ENCODE measurements at regions not wholly inside any gene's neighbourhood (a gene's known extent, or its start where the extent isn't known, plus 50 kb on each side); places are given as distances from the start of the nearest gene placed in this dataset.
A peak's percentile ranks its signal among the peaks of the same experiment; 100 is the strongest.
"Not testable (repeated sequence)": the region's sequence is repeated elsewhere in the genome, so short reads cannot be mapped to it uniquely, and the experiment has no call there.

DNA sequence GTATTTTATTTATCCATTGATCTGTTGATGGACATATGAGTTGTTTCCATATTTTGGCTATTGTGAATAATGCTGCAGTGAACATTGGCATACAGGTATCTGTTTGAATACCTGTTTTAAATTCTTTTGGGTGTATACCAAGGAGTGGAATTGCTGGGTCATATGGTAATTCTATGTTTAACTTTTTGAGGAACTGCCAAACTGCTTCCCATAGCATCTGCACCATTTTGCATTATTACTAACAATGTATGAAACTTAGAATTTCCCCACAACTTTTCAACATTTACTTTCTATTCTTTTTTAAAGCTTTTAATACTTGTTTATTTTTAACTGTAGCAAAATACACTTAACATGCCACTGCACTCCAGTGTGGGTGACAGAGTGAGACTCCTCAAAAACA is 57.0 kb upstream of the MSN start:
- no peak for DNase-seq (ENCODE audit: low read depth)

DNA sequence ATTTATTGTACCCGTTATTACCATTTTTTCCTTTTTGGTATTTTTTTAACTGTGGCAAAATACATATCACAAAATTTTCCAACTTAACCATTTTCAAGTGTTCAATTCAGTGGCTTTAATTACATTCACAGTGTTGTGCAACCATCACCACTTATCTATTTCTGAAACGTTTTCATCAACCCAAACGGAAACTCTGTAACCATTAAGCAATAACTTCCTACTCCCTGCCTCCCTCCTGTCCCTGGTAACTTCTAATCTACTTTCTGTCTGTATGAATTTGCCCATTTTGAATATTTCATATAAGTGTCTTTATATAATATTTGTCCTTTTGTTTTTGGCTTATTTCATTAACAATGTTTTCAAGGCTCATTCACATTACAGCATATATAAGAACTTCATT is 57.4 kb upstream of the MSN start:
- DNase-seq (ENCODE audit: low read depth), result no peak

DNA sequence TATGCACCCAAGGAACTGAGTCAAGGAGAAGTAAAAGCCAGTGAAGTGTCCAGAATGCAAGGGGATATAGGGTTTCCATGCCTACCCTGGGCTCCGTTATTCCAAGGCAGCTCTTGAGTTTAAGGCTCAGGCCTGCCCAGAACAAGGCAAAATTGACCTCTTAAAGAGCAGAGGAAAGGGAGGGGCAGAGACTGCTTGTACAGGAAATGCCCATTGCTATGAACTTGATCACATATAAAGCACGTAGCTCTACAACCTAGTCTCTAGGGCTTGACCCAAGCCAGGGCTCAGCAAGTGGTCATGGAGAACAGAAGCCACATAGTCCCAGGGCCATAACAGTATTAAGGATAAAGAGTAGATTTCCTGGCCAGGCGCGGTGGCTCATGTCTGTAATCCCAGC is 58.2 kb upstream of the MSN start:
- DNase-seq (ENCODE audit: low read depth), result no peak

DNA sequence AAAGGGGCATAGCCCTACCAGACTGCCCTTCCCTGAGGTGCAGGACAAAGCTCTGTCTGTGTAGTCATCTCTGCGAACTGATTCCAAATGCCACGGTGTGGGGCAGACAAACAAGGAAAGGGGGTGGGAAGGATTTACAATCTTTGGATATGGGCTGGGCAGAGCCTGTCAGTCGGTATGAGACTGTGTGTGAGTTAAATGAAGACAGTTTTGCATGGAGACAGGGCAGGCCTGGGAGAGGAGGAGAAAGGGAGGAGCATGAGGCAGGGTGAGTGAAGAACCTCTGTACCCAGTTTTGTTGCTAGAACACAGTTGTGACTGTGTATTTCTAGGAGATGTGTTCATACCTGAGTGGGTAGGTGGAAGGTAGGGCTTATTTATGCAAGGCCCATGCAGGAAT is 59.4 kb upstream of the MSN start:
- DNase-seq (ENCODE audit: low read depth), result no peak

DNA sequence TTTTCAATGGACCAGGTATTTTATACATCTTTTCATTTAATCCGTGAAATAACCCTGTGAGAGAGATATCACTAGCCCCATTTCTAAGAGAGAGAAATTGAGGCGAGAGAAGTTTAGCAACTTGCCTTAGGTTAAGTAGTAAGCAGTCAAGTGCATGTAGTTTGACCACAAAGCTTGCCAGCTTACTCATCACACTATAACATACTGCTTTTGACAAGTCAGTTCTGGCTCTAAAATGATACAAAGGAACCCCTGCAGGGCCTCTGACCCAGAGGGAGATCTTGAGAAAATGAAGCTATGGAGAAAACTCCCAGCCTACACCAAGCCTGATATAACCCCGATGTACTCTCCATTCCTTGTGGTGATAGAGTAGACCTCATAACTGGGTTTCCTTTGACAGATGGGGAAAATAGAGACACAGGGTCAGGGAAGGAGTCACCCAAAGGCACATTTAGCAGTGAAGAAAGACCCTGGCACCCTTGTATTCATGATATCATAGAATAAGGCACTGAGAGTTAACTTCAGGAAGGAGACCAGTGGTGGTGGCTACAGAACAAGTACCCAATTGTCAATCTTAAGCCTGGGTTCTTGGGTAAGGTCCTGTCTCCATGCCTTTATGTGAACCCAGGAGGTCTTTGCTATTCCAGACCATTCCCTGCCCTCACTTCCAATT is 60.2 kb upstream of the MSN start:
- no peak for DNase-seq (ENCODE audit: low read depth)

DNA sequence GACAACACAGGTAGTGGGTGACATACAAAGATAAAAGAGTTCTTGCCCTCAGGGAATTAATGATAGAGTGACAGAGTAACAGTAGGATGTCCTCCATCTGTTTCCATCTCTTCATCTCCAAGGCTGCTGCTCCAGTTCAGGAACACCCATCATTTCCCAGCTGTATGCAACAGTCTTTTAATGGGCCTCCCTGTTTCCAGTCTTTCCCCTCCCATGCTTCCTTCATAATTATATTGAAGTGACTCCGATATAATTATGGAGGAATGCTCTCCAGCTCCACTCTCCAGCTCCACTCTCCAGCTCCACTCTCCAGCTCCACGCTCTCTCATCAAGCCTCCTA is 65.3 kb upstream of the MSN start:
- no peak for DNase-seq (ENCODE audit: low read depth)

DNA sequence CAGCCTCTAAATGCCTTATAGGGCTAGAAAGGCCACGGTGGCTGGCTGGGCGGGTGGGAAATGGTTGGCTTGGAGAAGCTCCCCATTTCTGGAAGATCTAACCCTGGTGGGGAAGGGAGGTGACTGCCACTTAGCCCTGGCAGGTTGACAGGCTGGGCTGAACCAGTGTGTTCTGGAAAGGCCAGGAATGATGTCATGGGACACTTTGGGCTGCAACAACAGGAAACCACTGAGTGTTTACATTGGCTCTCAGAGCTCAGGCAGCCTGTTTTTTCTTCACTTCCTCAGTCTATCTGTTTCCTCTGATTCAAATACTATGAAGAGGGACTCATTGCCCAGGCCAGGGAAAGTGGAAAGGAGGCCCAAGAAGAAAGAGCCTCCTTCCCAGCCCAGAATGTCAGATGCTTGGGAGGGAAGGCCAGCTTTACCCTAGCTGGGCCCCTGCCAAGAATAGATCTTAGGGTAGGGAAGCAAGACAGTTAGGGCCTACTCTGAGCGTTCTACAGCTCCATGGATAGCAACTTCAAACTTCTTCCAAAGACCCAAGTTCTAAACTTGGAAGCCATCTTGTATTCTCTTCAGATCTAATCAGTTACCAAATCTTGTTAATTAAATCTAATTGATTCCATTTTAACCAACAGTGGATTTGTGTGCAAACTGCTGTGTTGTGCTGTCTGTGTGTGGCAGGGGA is 65.8 kb upstream of the MSN start:
- DNase-seq (ENCODE audit: low read depth), result peak; percentile 30

DNA sequence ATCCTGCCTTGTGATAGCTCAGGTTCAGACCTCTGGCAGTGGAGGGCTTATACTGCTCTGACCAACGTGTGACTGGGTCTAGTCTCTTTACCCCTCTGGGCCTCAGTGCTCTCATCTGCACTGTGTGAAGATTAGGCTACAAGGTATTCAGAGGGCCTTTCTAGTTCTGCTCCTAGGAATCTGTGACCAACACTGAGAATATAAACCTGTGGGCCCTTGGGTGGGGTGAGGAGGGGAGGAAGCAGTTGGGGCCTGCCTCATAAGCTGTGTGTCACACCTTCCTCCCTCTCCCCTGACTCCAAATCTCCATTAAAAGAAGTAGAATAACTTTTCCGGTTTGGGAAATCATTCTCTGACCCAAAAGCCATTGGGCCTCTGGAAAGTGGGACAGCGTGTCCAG is 66.3 kb upstream of the MSN start:
- DNase-seq (ENCODE audit: low read depth), result no peak

DNA sequence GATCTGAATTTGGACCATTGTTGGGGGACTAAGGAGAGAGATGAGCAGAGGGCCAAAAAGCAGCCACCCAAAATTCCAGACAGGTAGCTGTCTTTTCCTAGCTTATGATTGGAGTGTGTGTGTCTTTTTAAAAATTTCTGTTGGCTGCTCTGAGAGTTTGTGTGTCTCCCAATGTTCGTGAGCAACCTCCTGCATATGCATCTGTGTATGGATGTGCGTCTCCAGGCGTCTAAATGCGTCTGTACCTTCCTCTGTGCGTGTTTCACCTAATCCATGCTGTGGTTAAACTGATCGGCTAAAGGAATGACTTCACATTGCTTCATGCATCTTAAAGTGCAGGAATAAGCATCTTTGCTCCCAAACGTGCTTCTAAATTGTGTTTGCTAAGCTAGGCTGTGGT is 65.5 kb upstream of the LAS1L start:
- no peak for DNase-seq (ENCODE audit: low read depth)

DNA sequence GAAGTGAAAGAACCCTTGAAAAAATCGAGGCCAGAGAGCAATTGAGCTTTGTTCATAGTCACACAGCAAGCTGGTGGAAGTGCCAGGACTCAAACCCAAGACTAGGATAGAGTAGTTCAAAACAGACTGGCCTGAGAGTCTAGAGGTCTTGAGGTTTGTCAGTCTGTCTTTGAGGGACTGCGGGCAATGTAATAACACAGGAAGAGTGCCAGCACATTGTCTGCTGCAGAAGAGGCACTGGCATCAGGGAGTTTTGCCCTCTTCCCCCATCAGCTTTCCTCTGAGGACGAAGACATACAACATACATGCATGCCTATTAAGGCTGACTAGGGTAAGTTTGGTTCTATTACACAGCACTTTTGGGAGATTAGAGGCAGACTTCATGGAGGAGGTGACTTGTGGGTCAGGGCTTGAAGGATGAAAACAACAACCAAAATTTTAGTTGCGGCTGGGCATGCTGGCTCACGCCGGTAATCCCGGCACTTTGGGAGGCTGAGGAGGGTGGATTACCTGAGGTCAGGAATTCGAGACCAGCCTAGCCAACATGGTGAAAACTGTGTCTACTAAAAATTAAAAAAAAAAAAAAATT is 64.1 kb upstream of the LAS1L start:
- no peak for DNase-seq (ENCODE audit: low read depth)

DNA sequence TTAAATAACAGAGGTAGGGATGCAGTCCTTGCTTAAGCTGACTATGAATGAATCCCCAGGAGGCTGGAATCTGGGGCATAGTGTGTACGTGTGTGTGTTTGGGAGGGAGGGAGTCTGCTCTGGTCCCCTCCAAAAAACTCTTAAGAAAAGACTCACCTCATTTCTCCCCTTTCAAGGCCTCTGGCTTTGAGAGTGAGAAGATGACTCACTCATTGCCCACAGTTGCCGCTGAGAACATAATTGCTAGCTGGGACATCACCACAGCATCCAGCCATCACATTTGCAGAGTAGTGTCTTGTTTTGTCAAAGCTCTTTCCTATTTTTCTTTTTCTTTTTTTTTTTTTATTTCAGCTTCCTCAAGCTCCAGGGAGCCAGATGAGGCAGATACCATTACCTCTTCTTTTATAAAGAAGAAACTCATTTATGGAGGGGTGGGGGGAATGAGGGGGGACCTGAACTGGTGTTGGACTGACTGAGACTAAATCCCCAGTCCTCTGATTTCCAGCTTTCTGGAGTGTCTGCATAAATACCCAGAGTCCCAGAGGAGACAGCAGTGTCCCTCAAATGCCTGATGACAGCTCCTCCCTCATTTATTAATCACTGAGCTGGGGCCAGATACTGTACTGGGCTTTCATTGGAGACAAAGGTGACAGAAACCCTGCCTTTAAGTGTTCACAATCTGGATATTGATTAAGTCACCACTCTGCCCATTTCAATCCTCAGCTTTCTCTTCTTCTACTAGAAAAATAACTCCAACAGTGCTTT is 61.9 kb upstream of the LAS1L start:
- DNase-seq (ENCODE audit: low read depth), result peak; percentile 49

DNA sequence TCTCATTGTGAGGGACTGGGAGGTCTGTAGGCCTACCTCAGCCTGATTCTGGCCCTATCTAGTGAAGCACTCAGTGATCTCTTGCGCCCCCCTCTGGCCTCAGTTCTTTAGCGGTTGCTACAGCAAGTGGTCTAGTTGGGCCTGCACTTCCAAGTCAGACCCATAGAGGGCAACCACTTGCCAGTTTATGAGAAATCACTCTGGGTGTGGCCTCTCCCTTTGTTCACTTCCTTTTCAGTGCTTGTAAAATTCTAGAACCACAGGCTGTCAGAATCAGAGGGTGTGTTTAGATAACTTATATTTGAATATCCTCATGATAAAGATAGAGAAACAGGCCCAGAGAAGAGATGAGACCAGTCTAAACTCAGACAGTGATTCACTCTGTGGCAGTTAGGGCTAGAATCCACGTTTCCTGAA is 60.9 kb upstream of the LAS1L start:
- peak; percentile 88 for DNase-seq (ENCODE audit: low read depth)

DNA sequence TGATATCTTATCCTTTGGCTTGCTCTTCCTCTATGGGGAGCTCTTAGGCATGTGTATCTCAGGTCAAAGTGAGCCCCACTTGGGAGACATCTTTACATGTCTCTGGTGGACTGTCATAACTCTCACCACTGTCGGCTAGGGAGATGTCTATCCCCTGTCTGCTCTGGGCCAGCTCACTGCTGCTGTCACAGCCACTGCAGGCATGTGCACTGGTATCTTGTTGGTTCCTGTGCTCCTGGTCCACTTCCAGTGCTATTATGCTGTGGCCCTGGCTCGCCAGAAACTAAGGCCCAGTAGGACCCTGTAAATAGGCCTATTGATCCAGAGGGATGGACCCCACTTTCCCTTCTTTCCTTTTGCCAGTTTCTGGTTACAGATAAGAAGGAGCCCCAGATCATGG is 56.6 kb upstream of the LAS1L start:
- DNase-seq (ENCODE audit: low read depth), result no peak

DNA sequence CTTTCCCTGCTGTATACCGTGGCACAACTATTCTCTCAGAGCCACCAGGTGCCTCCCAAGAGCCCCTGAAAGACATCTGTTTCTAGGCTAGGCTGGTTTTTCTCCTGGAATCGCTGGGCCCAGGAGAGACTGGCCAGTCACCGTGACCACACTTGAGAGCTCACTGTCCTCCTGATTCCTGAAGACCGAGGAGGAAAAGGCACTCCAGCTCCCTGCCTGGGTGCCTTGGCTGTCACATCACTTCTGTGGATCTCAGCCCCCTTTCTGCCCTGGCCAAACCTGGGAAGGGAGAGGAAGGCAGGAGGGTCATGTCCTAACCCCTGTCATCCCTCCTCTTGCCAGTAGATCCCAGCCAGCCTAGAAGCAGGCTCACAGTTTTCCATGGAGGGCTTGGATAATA is 54.7 kb upstream of the LAS1L start:
- DNase-seq (ENCODE audit: low read depth), result no peak

DNA sequence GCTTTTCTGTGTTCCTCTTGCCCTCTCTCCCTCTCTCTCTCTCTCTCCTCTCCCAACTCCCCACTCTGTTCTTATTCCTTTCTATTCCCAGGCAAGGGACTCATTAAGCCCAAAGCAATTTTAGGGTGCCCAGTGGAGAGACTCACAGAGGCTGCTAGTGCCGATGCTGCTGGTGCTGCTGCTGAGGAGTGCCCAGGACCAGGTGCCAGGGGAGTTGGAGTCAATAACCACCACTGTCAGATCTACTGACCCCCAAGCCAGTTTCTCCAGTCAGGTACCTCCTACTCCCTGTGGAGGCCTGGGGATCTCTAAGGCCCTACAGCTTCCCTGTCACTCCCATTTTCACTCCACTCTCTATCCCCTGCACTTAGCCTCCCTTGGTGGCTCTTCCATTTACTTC is 54.2 kb upstream of the LAS1L start:
- DNase-seq (ENCODE audit: low read depth), result no peak

DNA sequence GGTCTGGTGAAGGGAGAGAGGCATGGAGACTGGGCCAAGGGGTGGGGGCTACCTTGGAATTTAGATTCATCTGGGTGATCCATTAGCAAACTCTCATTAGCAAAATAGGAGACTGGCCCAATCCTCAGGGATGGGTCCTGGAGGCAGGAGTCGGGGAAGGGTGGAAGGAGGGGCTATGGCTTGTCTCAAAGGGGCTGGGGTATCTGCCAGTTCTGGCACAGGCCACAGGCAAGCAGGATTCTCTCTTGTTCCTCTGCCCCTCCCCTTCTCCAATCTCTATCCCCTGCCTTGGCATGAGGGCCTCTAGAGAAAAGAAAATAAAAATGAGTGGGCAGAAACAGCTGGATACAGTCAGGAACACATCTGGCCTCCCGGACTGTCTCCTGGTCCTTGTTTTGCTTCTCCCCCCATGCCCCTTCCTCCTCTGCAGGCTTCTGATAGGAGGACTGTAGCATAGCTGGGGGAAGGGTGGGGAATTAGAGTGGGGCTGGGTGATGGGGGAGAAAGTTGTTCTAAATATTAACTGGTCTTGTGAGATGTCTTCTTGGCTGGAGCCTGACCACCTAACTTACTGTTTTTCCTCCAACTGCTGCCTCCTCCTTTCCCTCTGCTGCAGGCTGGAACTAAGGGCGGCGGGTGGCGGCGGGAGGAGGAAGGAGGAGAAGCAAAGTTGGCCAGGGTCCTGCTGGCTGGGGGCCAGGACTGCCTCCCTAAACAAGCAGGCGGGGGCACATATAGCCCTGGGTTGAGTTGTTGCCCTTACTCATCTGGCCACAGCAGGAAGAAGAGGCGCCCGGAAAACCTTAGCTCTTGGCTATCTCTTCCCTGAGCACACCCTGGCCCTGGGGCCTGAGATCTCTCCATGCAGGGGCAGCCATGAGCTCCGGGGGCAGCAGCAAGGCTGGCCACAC is 53.3 kb upstream of the LAS1L start:
- no peak for DNase-seq (ENCODE audit: low read depth)

DNA sequence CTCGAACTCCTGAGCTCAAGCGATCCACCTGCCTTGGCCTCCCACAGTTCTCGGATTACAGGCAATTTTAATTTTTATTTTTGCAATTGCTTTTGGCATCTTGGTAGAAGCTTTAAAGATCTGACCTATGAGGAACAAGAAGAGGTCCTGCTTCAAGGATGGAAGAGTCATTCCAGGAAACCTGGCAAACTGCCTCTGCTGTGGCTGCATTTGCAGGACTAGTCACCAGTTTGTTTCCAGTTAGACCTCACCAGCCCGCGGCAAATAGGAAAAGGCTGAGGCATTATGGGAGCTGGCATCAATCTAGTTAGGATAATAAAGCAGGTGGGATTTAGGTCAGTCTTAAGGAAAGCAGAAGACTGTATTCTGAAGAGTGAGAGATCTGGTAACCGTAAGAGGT is 51.9 kb upstream of the LAS1L start:
- DNase-seq (ENCODE audit: low read depth), result no peak

DNA sequence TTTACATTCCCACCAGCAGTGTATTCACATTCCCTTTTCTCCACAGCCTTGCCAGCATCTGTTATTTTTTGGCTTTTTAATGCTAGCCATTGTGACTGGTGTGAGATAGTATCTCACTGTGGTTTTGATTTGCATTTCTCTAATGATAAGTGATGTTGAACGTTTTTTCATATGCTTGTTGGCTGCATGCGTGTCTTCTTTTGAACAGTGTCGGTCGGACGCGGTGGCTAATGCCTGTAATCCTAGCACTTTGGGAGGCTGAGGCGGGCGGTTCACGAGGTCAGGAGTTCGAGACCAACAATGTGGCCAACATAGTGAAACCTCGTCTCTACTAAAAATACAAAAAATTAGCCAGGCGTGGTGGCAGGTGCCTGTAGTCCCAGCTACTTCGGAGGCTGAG is 50.6 kb upstream of the LAS1L start:
- DNase-seq (ENCODE audit: low read depth), result not testable (repeated sequence)

Data from T follicular helper cell (primary cell).